ENCODE measurements at regions not wholly inside any gene's neighbourhood (a gene's known extent, or its start where the extent isn't known, plus 50 kb on each side); places are given as distances from the start of the nearest gene placed in this dataset.

DNA sequence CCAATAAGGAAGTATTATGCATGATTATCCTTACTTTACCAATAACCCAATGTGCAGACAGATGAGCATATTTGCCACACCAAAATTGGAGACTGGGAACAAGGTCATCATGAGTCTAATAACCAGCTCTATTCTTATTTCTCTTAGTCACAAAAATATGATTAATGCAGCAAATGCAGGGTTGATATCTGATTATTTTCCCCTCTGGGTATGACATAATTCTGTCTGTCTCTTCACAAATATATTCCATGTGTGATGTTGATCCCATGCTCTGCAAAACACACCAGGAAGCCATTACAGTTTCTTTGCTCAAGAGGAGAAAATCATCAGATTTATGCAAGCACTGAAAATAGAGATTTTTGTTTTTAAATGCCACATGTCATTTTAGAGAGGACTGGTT is 196.5 kb upstream of the DGKB start:
- TF ChIP-seq POLR2A (IDR thresholded peaks at IDR 0.05; ENCODE audit: control extremely low read depth in 1 of 2, low read depth in 2 of 2, low read length in 2 of 2) (no peak), CTCF (IDR thresholded peaks at IDR 0.05; ENCODE audit: control extremely low read depth in 1 of 3, insufficient read depth in 1 of 3, low read depth in 1 of 3, low read length in 3 of 3) (no peak)
